A673 (cell line): ENCODE measurements at regions not wholly inside any gene's neighbourhood (a gene's known extent, or its start where the extent isn't known, plus 50 kb on each side); places are given as distances from the start of the nearest gene placed in this dataset.

Experiments used
- CTCF ChIP-seq: fragments of 300-800, 200-600 bp; sonication (generic); conservative IDR thresholded peaks from 2 replicates; pipeline ENCODE4 v1.5.1; 2017; ENCODE audit warnings: low read depth, mild to moderate bottlenecking, antibody characterized with exemption, low read length, moderate library complexity, mixed read lengths
- EZH2 ChIP-seq: fragments of 200-600 bp; sonication (generic); IDR thresholded peaks from 2 replicates; pipeline ENCODE4 v1.6.1; 2017; ENCODE audit warnings: borderline replicate concordance, low read depth, mild to moderate bottlenecking, mixed read lengths, antibody characterized with exemption, low read length; ENCODE audit not compliant: poor library complexity, severe bottlenecking

- TF ChIP-seq CTCF (no peak), EZH2 (no peak)
Measured at GRCh38 chr20:52090035-52090434, 101.5 kb downstream of the ZFP64 start.
